ENCODE measurements at regions not wholly inside any gene's neighbourhood (a gene's known extent, or its start where the extent isn't known, plus 50 kb on each side); places are given as distances from the start of the nearest gene placed in this dataset.

DNA sequence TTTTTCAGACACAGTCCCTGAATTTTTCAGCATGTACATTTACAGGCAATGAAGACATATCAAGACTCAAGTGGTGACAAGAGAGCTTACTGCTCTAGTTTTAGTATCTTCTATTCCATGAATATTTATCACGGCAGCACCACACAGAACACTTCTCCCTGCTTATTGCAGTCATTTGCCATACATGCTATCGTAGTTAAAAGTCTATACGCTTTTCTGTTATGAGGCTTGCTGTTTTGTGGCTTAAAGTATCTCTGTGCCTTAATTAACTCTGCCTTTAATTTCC lies 65.4 kb upstream of the GK2 start:
- no peak for TF ChIP-seq EZH2 (IDR thresholded peaks at IDR 0.05; ENCODE audit: insufficient read depth, poor library complexity, severe bottlenecking)
- TF ChIP-seq EZH2phosphoT487 (IDR thresholded peaks at IDR 0.05; ENCODE audit: insufficient read depth, low read depth) = no peak
